ENCODE measurements at regions not wholly inside any gene's neighbourhood (a gene's known extent, or its start where the extent isn't known, plus 50 kb on each side); places are given as distances from the start of the nearest gene placed in this dataset.

GRCh38 chr19:31559494-31559893 lies 210.3 kb upstream of the TSHZ3 start:
- no peak for DNase-seq (ENCODE audit: low read depth in 2 of 2)

- DNase-seq (ENCODE audit: low read depth in 2 of 2) = no peak
Observed at GRCh38 chr19:31560086-31561060, 211.1 kb upstream of the TSHZ3 start.

- no peak for DNase-seq (ENCODE audit: low read depth in 2 of 2)
Observed at GRCh38 chr19:31562966-31563612, 213.9 kb upstream of the TSHZ3 start.

- DNase-seq (ENCODE audit: low read depth in 2 of 2) = no peak
Observed at GRCh38 chr19:31567776-31568175, 218.5 kb upstream of the TSHZ3 start.

GRCh38 chr19:31568724-31569123 lies 219.5 kb upstream of the TSHZ3 start:
- DNase-seq (ENCODE audit: low read depth in 2 of 2) = no peak

- no peak for DNase-seq (ENCODE audit: low read depth in 2 of 2)
Observed at GRCh38 chr19:31570718-31571117, 221.5 kb upstream of the TSHZ3 start.

- DNase-seq (ENCODE audit: low read depth in 2 of 2) = no peak
Observed at GRCh38 chr19:31572102-31572975, 223.1 kb upstream of the TSHZ3 start.

GRCh38 chr19:31572976-31573298 lies 223.7 kb upstream of the TSHZ3 start:
- DNase-seq (ENCODE audit: low read depth in 2 of 2) = no peak

GRCh38 chr19:31574251-31574973 lies 225.2 kb upstream of the TSHZ3 start:
- no peak for DNase-seq (ENCODE audit: low read depth in 2 of 2)

GRCh38 chr19:31575846-31576335 lies 226.7 kb upstream of the TSHZ3 start:
- no peak for DNase-seq (ENCODE audit: low read depth in 2 of 2)

GRCh38 chr19:31578326-31578725 lies 229.1 kb upstream of the TSHZ3 start:
- no peak for DNase-seq (ENCODE audit: low read depth in 2 of 2)

- no peak for DNase-seq (ENCODE audit: low read depth in 2 of 2)
Observed at GRCh38 chr19:31583148-31583547, 233.9 kb upstream of the TSHZ3 start.

GRCh38 chr19:31586282-31586681 lies 237.0 kb upstream of the TSHZ3 start:
- DNase-seq (ENCODE audit: low read depth in 2 of 2) = no peak

- no peak for DNase-seq (ENCODE audit: low read depth in 2 of 2)
Observed at GRCh38 chr19:31589109-31589508, 239.9 kb upstream of the TSHZ3 start.

- no peak for DNase-seq (ENCODE audit: low read depth in 2 of 2)
Observed at GRCh38 chr19:31591258-31591657, 242.0 kb upstream of the TSHZ3 start.

- no peak for DNase-seq (ENCODE audit: low read depth in 2 of 2)
Observed at GRCh38 chr19:31592456-31592855, 243.2 kb upstream of the TSHZ3 start.

GRCh38 chr19:31594701-31595100 lies 245.5 kb upstream of the TSHZ3 start:
- no peak for DNase-seq (ENCODE audit: low read depth in 2 of 2)

- DNase-seq (ENCODE audit: low read depth in 2 of 2) = no peak
Observed at GRCh38 chr19:31595521-31595920, 246.3 kb upstream of the TSHZ3 start.

GRCh38 chr19:31596751-31597150 lies 247.5 kb upstream of the TSHZ3 start:
- DNase-seq (ENCODE audit: low read depth in 2 of 2) = no peak

- no peak for DNase-seq (ENCODE audit: low read depth in 2 of 2)
Observed at GRCh38 chr19:31597616-31598015, 248.4 kb upstream of the TSHZ3 start.

- DNase-seq (ENCODE audit: low read depth in 2 of 2) = no peak
Observed at GRCh38 chr19:31598730-31599238, 249.5 kb upstream of the TSHZ3 start.

All from stimulated activated CD4-positive, alpha-beta T cell treated with anti-CD3 and anti-CD28 coated beads, Interleukin-1b, Interleukin-23, amount 100 ng/mL, for 4 hours (primary cell).